HG02678 (cell line): ENCODE measurements at regions not wholly inside any gene's neighbourhood (a gene's known extent, or its start where the extent isn't known, plus 50 kb on each side); places are given as distances from the start of the nearest gene placed in this dataset.

ENCODE experiments used
- ATAC-seq: cut with Tn5 transposase; IDR thresholded peaks from one replicate; pipeline ENCODE4 v1.9.1; 2021; ENCODE audit warnings: mild to moderate bottlenecking, moderate library complexity; ENCODE audit not compliant: unreplicated experiment

DNA sequence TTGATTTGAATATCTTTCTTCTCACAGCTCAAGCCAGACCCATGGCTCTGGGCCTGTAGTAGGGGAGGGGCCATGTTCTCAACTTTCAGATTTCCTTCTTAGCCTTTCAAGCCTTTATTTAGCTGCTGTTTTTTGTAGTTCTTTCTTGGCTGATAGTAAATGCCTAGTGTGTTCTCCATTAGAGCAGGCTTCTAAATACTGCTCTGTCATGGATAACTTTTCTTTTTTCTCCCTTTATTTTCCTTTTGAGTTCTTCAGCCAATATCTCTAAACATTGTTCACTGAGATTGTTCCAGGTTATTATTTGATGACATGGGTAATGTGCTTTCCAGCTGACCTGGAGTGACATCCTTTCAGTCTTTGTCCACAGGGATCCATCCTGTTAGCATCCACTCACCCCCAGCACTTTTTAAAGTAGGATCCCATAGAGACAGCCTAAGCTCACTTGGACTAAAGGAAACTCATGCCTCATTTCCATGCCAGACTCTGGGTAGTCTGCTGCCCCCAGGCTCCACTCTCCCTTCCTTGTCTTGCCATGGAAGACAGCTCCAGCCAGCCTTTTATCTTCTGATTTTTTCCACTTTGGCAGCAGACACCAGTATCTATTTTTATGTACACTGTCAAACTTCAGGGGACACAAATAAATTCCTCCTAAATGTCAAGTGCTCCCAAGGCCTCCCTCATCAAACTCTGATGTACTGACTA is 645.6 kb downstream of the RNF144B start:
- ATAC-seq, result no peak

DNA sequence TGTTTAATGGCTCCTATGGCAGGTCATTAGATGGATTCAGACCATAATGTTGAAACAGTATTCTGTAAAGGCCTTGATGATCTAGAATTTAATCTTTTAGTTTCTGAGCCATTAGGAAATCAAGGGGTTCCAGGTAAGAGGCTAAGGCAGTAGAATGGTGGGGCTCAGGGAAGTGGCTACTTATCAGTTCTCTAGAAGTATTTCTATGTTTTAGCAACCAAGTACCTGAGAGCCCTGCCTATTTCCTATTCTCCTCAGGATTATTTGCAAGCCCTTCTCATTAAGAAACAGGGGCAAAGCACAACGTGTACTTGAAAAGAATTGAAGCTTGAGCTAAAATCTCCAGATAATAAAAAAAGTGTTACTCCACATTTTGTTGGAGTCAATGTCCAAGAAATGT is 646.5 kb downstream of the RNF144B start:
- ATAC-seq, result no peak

DNA sequence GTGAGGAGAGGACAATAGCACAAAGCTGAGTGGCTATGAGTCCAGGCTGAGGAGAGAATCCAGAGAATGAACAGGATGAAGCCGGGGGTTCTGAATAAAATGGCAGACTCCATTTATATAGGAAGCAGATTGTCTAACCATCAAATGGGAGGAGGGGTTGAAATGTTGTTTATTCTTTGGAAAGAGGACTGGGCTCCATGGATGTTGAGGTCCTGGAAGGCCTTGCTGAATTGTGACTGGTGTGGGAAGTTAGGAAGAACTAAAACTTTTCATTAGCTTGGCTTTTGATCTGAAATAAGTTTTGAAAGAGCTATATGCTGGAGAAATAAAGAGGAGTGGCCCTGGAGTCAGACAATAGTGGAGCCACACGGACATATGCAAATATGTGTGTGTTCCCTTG is 647.8 kb downstream of the RNF144B start:
- ATAC-seq, result no peak

DNA sequence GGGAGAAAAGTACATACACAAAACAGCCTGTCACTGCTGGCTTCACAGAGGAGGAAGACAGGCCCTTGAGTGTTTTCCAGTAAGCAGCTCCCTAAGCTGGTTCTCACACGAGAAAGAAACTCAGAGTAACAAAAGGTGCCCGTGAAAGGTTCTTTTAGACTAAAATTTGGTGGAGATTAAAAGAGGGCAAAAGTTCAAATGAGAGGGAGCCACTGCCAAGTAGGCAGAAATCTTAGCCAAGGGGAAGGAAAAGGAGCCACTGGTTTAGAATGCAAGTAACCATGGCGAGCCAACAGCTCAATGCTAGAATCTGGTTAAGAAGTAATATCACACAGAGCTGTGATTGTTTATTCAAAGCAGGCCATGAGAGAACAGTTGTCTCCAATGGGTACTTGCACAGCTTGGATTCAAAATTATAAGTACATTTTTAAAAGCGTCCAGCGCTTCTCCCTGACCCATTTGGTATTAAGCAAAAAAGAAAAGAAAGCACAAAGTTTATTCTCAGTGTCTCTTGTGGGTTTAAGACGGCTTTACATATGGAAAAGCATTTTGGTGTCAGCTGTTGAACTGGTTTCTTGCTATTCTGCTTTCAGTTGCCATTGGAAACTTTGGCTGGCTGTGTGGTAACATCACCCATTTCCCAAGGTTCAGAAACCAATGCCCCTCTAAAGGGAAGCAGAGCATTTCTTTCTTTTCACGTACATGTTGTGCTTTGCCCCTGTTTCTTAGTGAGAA is 648.5 kb downstream of the RNF144B start:
- ATAC-seq, result no peak

DNA sequence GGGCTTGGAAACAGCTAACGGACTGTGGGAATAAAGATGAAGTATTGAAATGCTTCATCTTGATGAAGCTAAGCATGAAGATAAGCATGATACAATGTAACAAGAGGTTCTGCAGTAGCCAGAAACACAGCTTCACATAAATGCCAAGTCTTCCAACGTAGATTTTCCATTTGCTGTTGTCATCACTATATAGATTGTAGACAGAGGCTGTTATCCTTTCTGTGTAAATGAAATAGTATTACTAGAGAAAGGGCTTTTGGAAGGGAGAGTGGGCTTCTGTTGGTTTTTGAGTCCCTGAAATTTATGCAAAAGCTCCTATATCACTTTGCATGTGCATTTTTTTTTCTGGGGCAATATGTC is 649.0 kb downstream of the RNF144B start:
- ATAC-seq, result no peak

DNA sequence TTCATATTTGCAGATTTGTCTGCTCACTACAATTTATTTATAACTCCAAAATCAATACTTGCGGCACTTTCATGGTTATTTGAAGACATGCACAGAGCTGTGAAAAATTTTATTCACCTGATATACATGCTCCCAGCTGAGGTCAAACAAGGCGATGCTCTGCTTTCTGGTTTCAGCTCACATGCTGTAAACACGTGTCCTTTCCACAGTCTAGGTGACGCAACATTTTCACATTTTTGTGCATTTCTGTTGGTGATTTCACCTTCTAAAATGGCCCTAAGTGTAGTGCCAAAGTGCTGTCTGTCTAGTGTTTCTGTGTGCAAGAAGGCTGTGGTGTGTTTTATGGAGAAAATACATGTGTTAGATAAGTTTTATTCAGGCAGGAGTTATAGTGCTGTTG is 650.5 kb downstream of the RNF144B start:
- ATAC-seq, result no peak

DNA sequence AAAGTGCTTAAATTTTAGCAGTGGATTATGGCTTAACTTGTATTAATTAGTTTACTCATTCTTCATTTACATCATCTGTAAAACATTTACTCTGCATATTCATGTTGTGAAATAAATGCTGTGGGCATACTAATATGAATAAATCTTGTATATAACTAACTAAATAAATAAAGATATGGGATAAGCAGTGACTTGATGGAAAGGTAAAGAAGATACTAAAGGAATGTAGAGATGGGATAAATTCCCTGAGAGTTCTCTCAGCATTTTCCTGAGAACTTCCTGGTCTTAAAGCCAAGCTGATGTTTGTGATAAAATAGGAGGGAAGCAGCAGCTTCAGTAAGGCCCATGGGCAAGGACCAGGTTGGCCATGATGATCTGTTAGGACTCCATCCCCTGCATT is 652.1 kb downstream of the RNF144B start:
- ATAC-seq, result no peak

DNA sequence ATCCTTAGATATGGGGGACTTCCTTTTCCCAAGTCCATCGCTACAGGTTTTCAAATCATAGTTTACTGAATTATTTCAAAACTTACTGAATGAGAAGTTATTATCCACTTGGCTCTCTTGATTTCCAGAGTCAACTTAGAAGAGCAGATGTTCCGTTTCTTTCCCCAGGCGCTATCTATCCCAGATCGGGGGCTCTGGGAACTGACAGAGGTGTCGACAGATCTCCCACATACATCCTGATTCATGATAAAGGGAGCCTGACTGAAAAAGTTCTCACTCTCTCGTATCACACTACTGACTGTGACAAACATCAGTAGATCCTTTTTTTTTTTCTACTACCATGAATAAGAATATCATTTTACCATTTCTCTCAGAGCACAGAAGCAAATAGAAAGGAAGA is 654.8 kb downstream of the RNF144B start:
- ATAC-seq, result no peak

DNA sequence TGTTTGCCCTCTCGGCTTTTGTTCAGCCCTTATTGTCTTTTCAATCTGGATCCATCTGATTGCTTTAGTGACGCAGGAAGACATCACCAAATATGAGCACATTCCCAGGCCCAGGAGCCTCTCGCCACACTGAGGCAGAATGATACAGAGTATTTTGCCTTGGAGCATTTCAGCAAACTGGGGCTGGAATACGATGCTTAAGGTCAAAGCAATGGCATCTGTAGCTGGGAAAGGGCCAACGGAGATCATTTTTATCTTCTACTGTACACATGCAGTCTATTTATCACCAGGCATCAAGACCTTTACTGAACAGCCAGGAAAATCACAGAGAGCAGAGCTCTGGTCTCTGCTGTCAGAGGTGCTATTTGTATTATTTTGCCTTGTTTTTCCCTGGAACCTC is 655.3 kb downstream of the RNF144B start:
- ATAC-seq, result no peak

DNA sequence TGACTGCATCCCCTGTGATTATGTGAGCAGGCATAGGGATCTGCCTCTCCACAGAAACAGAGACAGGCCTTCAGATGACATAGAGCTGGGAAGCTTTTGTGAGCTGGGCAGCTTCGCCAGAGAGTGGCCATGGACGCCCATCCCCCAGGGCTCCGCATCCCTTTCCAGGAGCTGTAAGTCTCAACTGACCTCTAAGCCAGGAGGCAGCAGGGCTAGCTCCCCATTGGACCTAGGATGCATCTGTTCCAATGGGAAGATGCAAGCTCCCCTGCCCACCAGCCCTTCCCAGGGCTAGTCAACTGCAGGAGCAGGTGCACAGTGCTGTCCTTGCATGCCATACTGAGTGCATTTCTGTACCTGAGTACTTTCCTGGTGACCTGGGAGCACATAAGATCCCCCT is 663.6 kb downstream of the RNF144B start:
- no peak for ATAC-seq

DNA sequence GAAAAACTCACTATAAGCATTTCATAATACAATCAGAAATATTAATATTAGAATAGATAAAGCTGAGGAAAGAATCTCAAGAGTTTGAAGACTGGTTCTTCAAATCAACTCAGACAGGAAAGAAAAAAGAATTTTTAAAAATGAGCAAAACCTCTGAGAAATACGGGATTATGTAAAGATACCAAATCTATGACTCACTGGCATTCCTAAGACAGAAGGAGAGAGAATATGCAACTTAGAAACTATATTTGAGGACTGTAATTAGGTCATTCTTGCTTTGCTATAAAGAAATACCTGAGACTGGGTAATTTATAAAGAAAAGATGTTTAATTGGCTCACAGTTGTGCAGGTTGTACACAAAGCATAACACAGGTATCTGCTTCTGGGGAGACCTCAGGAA is 665.1 kb downstream of the RNF144B start:
- ATAC-seq, result no peak

DNA sequence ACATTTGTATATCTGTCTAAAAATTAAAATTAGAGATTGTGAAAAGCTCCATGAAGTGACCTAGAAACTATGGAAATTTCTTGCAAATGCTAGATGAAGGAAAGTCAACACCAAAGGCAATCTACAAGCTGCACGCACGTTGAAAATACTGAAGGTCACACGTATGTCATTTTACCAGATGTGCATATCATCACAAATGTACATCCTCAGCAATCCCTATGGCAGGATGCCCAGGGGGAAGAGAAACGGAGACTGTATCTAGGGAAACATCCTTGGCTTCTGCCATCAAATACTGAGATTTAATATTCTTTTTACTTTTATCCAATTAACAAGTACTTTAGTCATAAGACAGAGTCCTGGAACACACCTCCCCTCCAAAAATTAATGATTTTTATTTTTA is 672.0 kb downstream of the RNF144B start:
- no peak for ATAC-seq

DNA sequence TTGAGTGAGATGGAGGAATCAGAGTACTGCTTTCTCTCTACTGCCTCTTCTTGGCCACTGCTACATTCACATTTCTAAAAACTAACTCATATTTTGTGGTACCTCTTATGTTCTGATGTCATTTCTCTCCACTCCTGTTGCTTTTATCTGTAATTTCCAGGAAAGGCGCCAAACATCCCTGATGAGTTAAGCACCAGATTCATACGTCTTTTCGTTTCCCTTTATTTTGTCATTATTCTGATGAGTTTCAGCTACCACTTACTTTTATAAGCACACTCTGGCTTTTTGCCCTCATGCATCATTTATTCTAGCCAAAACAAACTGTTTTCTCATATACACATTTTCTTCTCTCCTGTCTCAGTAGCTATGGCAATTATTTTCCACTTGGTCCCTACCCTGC is 680.0 kb downstream of the RNF144B start:
- no peak for ATAC-seq

DNA sequence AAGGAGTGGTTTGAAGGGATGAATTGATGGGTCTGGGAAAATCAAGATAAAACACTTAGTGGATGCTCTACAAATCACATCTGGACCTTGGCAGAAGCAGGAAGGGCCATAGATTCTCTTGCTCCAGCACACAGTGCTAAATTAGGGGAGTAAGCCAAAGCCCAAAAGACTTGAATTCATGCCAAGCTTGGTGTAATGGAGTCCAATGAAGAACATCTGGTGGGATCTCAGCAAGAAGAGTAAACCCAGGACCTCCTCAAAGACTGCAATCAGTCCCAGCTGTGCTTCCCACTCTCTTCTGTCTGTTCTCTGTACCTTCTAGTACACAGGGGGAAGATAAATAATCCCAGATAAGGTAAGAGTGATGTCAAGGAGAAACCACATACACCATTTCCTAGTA is 683.4 kb downstream of the RNF144B start:
- no peak for ATAC-seq

DNA sequence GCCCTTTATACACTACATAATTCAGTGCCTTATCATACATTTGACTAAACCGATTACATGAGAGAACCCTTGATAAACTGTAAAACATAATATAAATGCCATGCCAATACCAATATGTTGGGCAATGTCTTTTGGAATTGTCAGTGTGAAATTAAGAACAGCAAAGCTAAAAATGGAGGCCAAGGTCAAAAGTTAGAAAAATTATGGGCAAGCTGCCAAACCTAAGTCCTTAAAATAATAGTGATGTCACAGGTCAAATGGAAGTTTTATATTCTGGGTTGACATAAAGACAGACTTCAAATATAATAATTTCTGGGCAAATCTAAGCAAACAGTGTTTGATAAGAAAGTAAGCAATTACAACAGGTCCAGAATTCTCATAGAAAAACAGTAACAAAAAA is 696.7 kb downstream of the RNF144B start:
- no peak for ATAC-seq

DNA sequence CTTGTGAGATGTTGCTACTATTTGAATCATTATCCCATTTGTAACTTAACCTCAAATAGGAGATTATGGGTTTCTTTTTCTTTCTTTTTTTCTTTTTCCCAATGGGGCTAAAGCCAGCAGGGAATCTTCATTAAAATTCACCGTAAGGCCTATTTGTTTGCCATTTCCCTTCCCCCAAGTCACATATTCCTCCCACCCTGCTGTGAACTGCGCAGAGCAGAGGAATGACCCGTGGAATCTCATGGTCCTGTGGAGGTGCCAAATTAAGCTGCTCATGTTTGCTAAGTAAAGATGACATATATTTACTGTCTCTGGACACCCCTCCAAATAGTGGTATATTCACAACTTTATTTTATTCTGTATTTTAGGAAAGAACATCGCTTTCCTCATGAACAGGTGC is 699.3 kb downstream of the RNF144B start:
- ATAC-seq, result no peak

DNA sequence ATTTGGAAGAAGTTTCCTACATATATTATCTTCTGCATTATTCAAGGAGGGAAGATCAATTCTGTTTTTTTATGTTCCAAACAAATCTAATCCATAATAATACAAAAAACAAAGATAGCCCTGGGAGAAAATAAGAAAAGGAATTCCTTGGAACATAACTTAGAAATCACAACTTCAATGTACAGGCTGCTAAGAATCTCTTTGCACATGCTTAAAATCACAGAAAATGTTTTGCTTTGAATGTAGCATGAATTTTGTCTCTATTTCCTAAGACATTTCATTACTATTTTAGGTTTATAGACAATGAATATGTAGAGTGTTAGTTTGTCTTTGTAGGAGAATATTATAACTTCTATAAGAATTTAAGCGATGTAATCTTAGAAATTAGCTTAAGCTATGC is 700.1 kb downstream of the RNF144B start:
- no peak for ATAC-seq

DNA sequence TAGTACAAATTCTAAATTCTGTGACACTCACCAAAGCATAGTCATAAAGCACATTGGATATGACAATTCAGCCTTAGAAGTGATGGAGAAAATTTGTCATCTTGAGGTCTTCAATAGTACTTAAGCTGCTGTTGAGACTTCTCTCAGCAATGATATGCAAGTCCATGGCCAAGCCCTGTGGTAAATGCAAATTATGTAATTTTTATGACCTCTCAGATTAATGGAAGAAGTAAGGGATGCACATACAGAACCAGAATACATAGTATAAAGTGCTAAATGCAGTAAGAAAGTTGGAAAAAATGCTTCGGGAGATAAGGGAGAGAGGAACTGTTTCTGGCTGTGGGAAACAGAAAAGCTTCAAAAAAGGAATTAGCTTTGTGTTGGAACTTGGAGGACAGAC is 700.7 kb downstream of the RNF144B start:
- no peak for ATAC-seq

DNA sequence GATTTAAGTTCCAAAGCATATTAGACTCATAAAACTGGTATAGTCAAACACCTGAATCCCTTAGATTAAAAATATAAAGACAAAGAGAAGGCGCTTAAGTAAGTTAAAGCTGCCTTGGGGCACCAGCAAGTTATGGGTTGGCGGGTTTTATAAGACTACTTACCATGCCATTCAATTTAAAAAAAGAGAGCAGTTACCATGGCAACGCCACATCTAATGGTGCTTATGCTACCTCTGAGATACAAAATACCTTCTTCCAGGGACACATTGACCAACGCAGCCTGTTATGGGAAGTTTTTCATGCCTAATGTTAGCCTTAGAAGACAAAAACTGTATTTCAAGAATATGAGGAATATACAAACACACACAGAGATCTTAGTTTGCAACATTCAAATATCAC is 713.6 kb downstream of the RNF144B start:
- ATAC-seq, result no peak

DNA sequence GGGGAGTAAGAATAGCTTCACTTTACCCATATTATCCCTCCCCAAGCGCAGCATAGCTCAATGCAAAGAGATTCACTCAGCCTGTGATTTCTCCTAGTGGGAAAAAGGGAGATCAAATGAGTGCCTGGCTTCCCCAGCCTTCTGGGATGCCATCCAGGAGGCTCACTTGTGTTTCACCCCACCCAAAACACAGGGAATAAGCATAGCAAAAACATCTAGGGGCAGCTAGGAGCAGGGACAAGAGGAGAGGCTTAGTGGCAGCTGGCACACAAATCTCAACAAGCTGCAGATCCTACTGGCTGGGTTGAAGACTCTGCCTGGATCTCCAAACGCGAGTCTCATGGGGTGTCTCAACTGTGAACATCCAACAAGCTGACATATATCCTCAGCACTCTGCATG is 715.8 kb downstream of the RNF144B start:
- no peak for ATAC-seq

DNA sequence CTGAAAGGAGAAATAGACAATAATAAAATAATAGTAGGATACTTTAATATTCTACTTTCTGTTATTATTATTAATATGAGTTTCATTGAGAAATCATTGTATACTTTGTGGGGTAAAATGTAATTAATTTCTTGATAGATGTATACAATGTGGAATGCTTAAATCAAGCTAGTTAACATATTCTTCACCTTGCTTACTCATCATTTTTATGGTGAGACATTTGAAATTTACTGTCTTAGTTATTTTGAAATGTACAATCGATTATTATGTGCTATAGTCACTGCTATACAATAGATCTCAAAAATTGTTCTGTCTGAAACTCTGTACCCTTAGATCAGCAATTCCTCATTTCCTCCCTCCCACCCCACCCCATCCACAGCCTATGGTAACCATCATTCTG is 720.3 kb downstream of the RNF144B start:
- no peak for ATAC-seq

DNA sequence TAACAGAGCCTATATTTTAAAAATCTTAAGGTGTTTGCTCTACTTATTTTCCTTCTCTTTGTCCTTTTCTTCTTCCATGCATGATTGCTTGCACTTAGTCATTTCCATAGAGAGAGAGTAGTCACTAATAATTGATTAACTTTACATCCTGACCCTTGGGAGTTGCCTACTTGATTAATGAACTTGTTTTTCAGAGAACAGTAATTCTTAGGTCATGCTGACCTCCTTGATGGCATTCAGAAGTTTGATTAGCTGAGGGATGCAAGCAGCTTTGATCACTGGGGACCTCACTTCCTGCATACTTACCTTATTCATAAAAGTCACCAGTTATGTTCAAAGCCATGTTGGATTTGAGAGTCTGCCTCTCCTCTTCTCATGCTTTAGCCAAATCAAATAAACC is 715.6 kb upstream of the ID4 start:
- ATAC-seq, result no peak

DNA sequence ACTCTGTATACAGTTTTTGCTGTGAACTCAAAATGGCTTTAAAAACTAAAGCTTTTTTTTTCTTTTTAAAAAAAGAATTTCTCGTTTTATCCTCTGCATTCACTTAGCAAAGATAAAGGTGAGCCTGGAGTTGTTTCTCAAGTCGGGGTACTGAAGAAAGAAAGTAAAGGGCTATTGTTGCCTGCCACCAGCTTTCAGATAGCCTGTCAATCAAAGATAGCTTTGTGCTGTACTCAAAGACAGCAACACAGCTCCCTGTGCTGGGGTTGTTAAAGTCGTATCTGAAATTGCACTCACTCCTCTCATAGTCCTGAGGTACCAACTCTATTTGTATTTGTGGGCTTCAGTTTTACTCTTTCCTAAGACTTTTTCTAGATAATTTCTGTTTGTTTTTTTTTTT is 710.1 kb upstream of the ID4 start:
- no peak for ATAC-seq
